IPS DF 6.9 (cell line): ENCODE measurements at regions not wholly inside any gene's neighbourhood (a gene's known extent, or its start where the extent isn't known, plus 50 kb on each side); places are given as distances from the start of the nearest gene placed in this dataset.

Source experiments
- DNase-seq: peaks from one replicate; pipeline ENCODE4 v3.0.0-alpha.2; 2013; ENCODE audit warnings: low read depth, low spot score
- H3K27ac ChIP-seq: one replicate; pipeline ENCODE4 v1.5.1; 2013; ENCODE audit warnings: low read length, control low read depth
- H3K27me3 ChIP-seq: 2 replicates; pipeline ENCODE4 v1.6.1; 2013; ENCODE audit warnings: mild to moderate bottlenecking, low read length; ENCODE audit not compliant: control insufficient read depth, insufficient read depth
- H3K36me3 ChIP-seq: 2 replicates; pipeline ENCODE4 v1.6.1; 2013; ENCODE audit warnings: low read length; ENCODE audit not compliant: control insufficient read depth, insufficient read depth
- H3K4me1 ChIP-seq: 2 replicates; pipeline ENCODE4 v1.6.1; 2013; ENCODE audit warnings: low read length; ENCODE audit not compliant: control insufficient read depth, insufficient read depth
- H3K4me3 ChIP-seq: 2 replicates; pipeline ENCODE4 v1.5.1; 2013; ENCODE audit warnings: mild to moderate bottlenecking, low read length
- H3K9me3 ChIP-seq: 2 replicates; pipeline ENCODE4 v1.6.1; 2013; ENCODE audit warnings: low read length, inconsistent platforms; ENCODE audit not compliant: control insufficient read depth, insufficient read depth
- WGBS: extraction: QIAGEN DNeasy Blood & Tissue Kit; methylation state at CpG from one replicate; pipeline ENCODE4 v1.1.7; 2013; ENCODE audit warnings: mixed read lengths, missing lambda C conversion rate; ENCODE audit not compliant: insufficient read length, insufficient coverage; 5-methylcytosine and 5-hydroxymethylcytosine counted together

GRCh38 chr20:22491194-22491505 is 93.2 kb downstream of the FOXA2 start:
- H3K4me3 ChIP-seq, result no peak overlapping the region
- no peaks in the 10 kb centered on the region for H3K9me3 ChIP-seq
- no peak overlapping the region for H3K27ac ChIP-seq
- no peak for DNase-seq
- no peaks in the 10 kb centered on the region; the same call in 1 of the 2 replicates for H3K4me1 ChIP-seq
- H3K27me3 ChIP-seq, result no peaks in the 10 kb centered on the region
- WGBS, result no CpG with 5 or more reads among the region's 3 CpGs
- H3K36me3 ChIP-seq, result no peaks in the 10 kb centered on the region

GRCh38 chr20:22490287-22491193 is 93.8 kb downstream of the FOXA2 start:
- Histone ChIP-seq H3K36me3 (no peaks in the 10 kb centered on the region), H3K9me3 (no peaks in the 10 kb centered on the region), H3K4me3 (no peak overlapping the region), H3K27me3 (no peaks in the 10 kb centered on the region), H3K27ac (no peak overlapping the region), H3K4me1 (no peaks in the 10 kb centered on the region; the same call in 1 of the 2 replicates)
- WGBS, result no CpG with 5 or more reads among the region's 23 CpGs
- DNase-seq, result no peak

GRCh38 chr20:22489626-22490286 is 94.6 kb downstream of the FOXA2 start:
- DNase-seq, result no peak

GRCh38 chr20:22480336-22480735 is 104.0 kb downstream of the FOXA2 start:
- Histone ChIP-seq H3K4me1 (no peaks in the 10 kb centered on the region), H3K36me3 (no peaks in the 10 kb centered on the region), H3K27ac (no peak overlapping the region), H3K9me3 (no peaks in the 10 kb centered on the region), H3K27me3 (no peaks in the 10 kb centered on the region), H3K4me3 (no peak overlapping the region)
- no CpG with 5 or more reads among the region's 4 CpGs for WGBS
- no peak for DNase-seq

More at GRCh38 chr20:22489626-22490286, 94.6 kb downstream of the FOXA2 start:
- H3K36me3 ChIP-seq, result no peaks in the 10 kb centered on the region
- no peak overlapping the region for H3K4me3 ChIP-seq
- no CpG with 5 or more reads among the region's 11 CpGs for WGBS
- H3K4me1 ChIP-seq, result no peaks in the 10 kb centered on the region; the same call in 1 of the 2 replicates
- H3K27me3 ChIP-seq, result no peaks in the 10 kb centered on the region
- H3K9me3 ChIP-seq, result no peaks in the 10 kb centered on the region
- H3K27ac ChIP-seq, result no peak overlapping the region

GRCh38 chr20:22475662-22476061 is 108.7 kb downstream of the FOXA2 start:
- H3K4me1 ChIP-seq, result no peaks in the 10 kb centered on the region
- no peaks in the 10 kb centered on the region for H3K27me3 ChIP-seq
- no peak overlapping the region for H3K27ac ChIP-seq
- no peak overlapping the region for H3K4me3 ChIP-seq
- H3K9me3 ChIP-seq, result no peaks in the 10 kb centered on the region
- WGBS, result no CpG with 5 or more reads among the region's 1 CpG
- no peaks in the 10 kb centered on the region for H3K36me3 ChIP-seq
- DNase-seq, result no peak

GRCh38 chr20:22474224-22474623 is 110.1 kb downstream of the FOXA2 start:
- Histone ChIP-seq H3K4me3 (no peak overlapping the region), H3K27me3 (no peaks in the 10 kb centered on the region), H3K4me1 (no peaks in the 10 kb centered on the region), H3K9me3 (no peaks in the 10 kb centered on the region), H3K27ac (no peak overlapping the region), H3K36me3 (no peaks in the 10 kb centered on the region)
- DNase-seq, result no peak
- WGBS, result no CpG with 5 or more reads among the region's 3 CpGs

- Histone ChIP-seq H3K9me3 (no peaks in the 10 kb centered on the region), H3K4me3 (no peak overlapping the region), H3K27ac (no peak overlapping the region), H3K4me1 (no peaks in the 10 kb centered on the region), H3K36me3 (no peaks in the 10 kb centered on the region), H3K27me3 (no peaks in the 10 kb centered on the region)
- DNase-seq, result no peak
- no CpG with 5 or more reads among the region's 2 CpGs for WGBS
These were observed 111.1 kb downstream of the FOXA2 start for GRCh38 chr20:22473293-22473692.

GRCh38 chr20:22472447-22473100 is 111.8 kb downstream of the FOXA2 start:
- Histone ChIP-seq H3K9me3 (no peaks in the 10 kb centered on the region), H3K36me3 (no peaks in the 10 kb centered on the region), H3K4me1 (no peaks in the 10 kb centered on the region), H3K27me3 (no peaks in the 10 kb centered on the region), H3K4me3 (no peak overlapping the region), H3K27ac (no peak overlapping the region)
- WGBS, result no CpG with 5 or more reads among the region's 20 CpGs
- DNase-seq, result no peak

- no peaks in the 10 kb centered on the region for H3K9me3 ChIP-seq
- no peaks in the 10 kb centered on the region for H3K36me3 ChIP-seq
- no peak for DNase-seq
- no peak overlapping the region for H3K4me3 ChIP-seq
- H3K27ac ChIP-seq, result no peak overlapping the region
- no CpG with 5 or more reads among the region's 9 CpGs for WGBS
- H3K27me3 ChIP-seq, result no peaks in the 10 kb centered on the region
- no peaks in the 10 kb centered on the region for H3K4me1 ChIP-seq
These were observed 113.1 kb downstream of the FOXA2 start for GRCh38 chr20:22471156-22471836.

- no peak for DNase-seq
- Histone ChIP-seq H3K9me3 (no peaks in the 10 kb centered on the region), H3K27me3 (no peaks in the 10 kb centered on the region), H3K27ac (no peak overlapping the region), H3K4me1 (no peaks in the 10 kb centered on the region), H3K4me3 (no peak overlapping the region), H3K36me3 (no peaks in the 10 kb centered on the region)
- no CpG with 5 or more reads among the region's 1 CpG for WGBS
These were observed 113.7 kb downstream of the FOXA2 start for GRCh38 chr20:22470620-22471026.
